Ovary (tissue), 7 donors: ENCODE measurements at regions not wholly inside any gene's neighbourhood (a gene's known extent, or its start where the extent isn't known, plus 50 kb on each side); places are given as distances from the start of the nearest gene placed in this dataset.

ENCODE experiments used
- DNase-seq, 5 donors: peaks; one replicate each; pipeline ENCODE4 v3.0.0-alpha.2; 2019 to 2020
- H3K27ac ChIP-seq, 2 donors: fragments of 200-600 bp; one replicate each; pipeline versions ENCODE4 v1.5.1 to v1.8.0; 2019 to 2022
- H3K27me3 ChIP-seq: fragments of 200-600 bp; one replicate; pipeline ENCODE4 v1.8.0; 2022
- H3K36me3 ChIP-seq: fragments of 200-600 bp; sonication (generic); one replicate; pipeline ENCODE4 v1.5.1; 2019
- H3K4me1 ChIP-seq: one replicate; pipeline ENCODE4 v1.8.1; 2013; ENCODE audit warnings: mild to moderate bottlenecking, moderate library complexity; ENCODE audit not compliant: insufficient read depth
- H3K4me3 ChIP-seq: fragments of 200-600 bp; sonication (generic); one replicate; pipeline ENCODE4 v1.5.1; 2017
- H3K9me3 ChIP-seq, 2 donors: fragments of 200-600 bp in 1 of 2; sonication (generic) in 1 of 2; one replicate each; pipeline versions ENCODE4 v1.5.1 to v1.8.1; 2013 to 2019; ENCODE audit warnings: mild to moderate bottlenecking in 1 of 2, moderate library complexity in 1 of 2
- EP300 ChIP-seq: sonication (generic); formaldehyde crosslinking; IDR thresholded peaks from one replicate; pipeline ENCODE4 v1.6.1; 2017; ENCODE audit warnings: antibody characterized with exemption
- POLR2A ChIP-seq: fragments of 450-650 bp; IDR thresholded peaks from one replicate; pipeline ENCODE4 v1.6.1; 2017; ENCODE audit warnings: antibody characterized with exemption, mild to moderate bottlenecking, moderate library complexity
- WGBS, 3 donors: extraction: QIAGEN DNeasy Blood & Tissue Kit in 1 of 3; methylation state at CpG; one replicate each; pipeline versions ENCODE4 v1.1.5 to v1.1.7; 2013 to 2017; 5-methylcytosine and 5-hydroxymethylcytosine counted together
- intact Hi-C, 4 donors: fragments of 100-400 bp; cut with DNase I; formaldehyde crosslinking; loops; one replicate each; pipeline versions ENCODE4 v1.11.0 to v1.15.1; 2022 to 2023
- TF ChIP-seq, protein P1 (sequence below), 3 donors: fragments of 450-650 bp in 2 of 3; fragments of 200-600 bp in 1 of 3; IDR thresholded peaks; one replicate each; pipeline versions ENCODE4 v1.5.1 to v1.8.0; 2016 to 2022; ENCODE audit warnings: antibody characterized with exemption in 3 of 3, mild to moderate bottlenecking in 1 of 3
- donor health status: DM: no; HTN: no; CAD: no; lungs with moderate emphysema.
- donor health status: DM: no; HTN: no; CAD: no.
- donor health status: Bipolar disorder and iron deficiency.
- donor health status: DM: no; HTN: no; CAD: no.
- donor health status: DM: yes; HTN: yes; CAD: no.

DNA sequence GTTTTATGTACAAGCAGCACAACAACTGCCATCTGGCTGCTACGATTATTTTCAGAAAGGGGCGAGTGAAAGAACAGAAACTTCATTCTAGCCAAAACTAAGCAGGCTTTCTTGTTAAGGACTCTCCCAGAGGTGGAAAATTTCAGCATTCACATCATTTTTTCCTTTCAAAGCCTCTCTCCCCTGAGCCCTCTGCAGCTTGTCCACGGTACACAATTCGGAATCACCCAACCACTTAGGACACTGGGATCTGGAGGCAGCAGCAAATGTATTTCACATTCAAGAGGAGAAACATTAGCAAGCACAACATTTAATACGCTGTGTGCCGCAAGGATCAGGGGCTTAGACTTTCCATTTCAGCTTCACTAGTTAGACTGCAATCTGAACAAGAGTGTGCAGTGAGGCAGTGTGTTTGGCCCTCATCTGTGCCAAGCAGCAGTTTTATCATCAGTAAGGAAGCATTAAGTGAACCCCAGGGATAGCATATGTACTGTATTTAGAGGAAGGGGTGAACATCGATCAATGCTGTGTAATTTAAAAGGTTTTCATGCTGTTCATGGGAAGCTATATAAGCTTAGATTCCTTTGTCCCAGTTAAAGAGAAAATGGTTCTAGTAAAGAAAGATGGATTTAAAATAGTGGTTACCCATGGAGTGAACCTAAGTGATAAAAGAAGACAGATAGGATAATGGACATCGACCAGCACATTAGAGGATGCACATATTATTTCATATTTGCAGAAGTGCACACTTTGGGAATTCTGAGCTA, 504.9 kb downstream of the TBL1XR1 start:
- H3K9me3 ChIP-seq: no peaks in the 10 kb centered on the region
- H3K36me3 ChIP-seq: no peaks in the 10 kb centered on the region
- H3K4me3 ChIP-seq: no peak overlapping the region
- H3K4me1 ChIP-seq: no peaks in the 10 kb centered on the region
- no peaks in the 10 kb centered on the region for H3K27me3 ChIP-seq
- no peak overlapping the region for H3K27ac ChIP-seq
- intact Hi-C loops: no loop called here
- no peak for DNase-seq
- WGBS, 3 donors: 66 to 72% (median 68%) methylated on average over 8 of the region's 8 CpGs
- TF ChIP-seq EP300 (no peak), POLR2A (no peak)
- TF ChIP-seq, protein P1, sequence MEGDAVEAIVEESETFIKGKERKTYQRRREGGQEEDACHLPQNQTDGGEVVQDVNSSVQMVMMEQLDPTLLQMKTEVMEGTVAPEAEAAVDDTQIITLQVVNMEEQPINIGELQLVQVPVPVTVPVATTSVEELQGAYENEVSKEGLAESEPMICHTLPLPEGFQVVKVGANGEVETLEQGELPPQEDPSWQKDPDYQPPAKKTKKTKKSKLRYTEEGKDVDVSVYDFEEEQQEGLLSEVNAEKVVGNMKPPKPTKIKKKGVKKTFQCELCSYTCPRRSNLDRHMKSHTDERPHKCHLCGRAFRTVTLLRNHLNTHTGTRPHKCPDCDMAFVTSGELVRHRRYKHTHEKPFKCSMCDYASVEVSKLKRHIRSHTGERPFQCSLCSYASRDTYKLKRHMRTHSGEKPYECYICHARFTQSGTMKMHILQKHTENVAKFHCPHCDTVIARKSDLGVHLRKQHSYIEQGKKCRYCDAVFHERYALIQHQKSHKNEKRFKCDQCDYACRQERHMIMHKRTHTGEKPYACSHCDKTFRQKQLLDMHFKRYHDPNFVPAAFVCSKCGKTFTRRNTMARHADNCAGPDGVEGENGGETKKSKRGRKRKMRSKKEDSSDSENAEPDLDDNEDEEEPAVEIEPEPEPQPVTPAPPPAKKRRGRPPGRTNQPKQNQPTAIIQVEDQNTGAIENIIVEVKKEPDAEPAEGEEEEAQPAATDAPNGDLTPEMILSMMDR (IDR thresholded peaks at IDR 0.05): no peak

DNA sequence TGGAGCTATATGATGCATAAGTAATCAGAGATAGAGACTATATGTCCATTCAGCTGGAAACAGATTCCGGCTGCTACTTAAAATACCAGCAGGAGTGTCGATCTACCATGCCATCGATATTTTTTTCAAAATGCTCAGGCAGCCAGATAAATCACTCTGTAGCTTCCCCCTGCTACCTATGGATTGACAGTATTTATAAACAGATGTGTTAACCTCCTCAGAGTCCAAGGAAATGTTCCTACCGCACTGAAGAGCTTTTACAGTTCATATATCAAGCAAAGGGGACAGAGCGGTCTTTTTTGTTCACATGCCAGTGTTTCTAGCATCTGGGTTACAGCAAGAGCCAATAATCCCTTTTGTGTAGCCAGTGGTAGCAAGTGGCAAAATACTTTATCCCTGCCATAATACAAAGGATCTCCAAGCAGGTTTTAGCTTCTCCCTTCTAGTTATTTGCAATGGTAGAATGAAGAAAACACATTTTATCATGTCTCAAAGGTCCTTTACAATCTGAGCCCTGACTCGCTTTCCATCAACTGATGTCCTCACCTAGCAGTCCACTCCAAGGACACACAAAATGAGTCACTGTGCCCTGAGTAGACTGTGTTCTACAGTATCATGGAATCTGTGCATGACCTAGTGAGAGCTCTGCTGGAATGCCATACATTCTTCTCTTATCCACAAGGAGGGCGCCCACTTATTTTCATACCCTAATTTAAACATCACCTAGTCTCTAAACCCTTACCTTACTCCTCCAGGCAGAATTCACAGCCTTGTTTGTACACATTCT, 507.0 kb downstream of the TBL1XR1 start:
- no peak for DNase-seq
- Histone ChIP-seq H3K27me3 (no peaks in the 10 kb centered on the region), H3K4me1 (no peaks in the 10 kb centered on the region), H3K4me3 (no peak overlapping the region), H3K27ac (no peak overlapping the region), H3K36me3 (no peaks in the 10 kb centered on the region), H3K9me3 (no peaks in the 10 kb centered on the region)
- WGBS, 3 donors: 61 to 70% (median 63%) methylated on average over 7 of the region's 7 CpGs
- intact Hi-C loops: no loop called here
- TF ChIP-seq, protein P1 (IDR thresholded peaks at IDR 0.05): no peak
- TF ChIP-seq EP300 (no peak), POLR2A (no peak)

DNA sequence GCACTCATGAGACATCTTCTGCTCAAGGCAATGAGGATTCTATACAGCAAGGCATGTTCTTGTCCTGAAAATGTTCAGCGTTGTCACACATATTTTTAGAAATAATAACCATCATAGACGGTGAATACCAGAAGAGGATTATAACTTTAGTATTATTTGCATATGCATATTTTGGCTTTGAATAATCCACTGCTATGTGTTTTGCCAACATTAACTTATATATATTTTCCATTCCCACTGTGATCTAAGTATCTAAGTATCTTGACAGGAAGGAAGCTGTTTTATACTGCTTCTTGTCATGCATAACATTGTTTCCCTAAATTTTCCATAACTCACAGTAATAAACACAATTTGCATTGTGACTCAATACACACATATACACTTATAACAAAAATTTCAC, 509.5 kb downstream of the TBL1XR1 start:
- no peaks in the 10 kb centered on the region for H3K4me1 ChIP-seq
- H3K4me3 ChIP-seq: no peak overlapping the region
- no peaks in the 10 kb centered on the region for H3K36me3 ChIP-seq
- H3K27me3 ChIP-seq: no peaks in the 10 kb centered on the region
- WGBS, 3 donors: 89 to 90% (median 90%) methylated on average over 2 of the region's 2 CpGs
- no peak overlapping the region for H3K27ac ChIP-seq
- intact Hi-C loops: no loop called here
- no peak for TF ChIP-seq EP300
- TF ChIP-seq, protein P1 (IDR thresholded peaks at IDR 0.05): no peak
- no peaks in the 10 kb centered on the region for H3K9me3 ChIP-seq
- no peak for DNase-seq

DNA sequence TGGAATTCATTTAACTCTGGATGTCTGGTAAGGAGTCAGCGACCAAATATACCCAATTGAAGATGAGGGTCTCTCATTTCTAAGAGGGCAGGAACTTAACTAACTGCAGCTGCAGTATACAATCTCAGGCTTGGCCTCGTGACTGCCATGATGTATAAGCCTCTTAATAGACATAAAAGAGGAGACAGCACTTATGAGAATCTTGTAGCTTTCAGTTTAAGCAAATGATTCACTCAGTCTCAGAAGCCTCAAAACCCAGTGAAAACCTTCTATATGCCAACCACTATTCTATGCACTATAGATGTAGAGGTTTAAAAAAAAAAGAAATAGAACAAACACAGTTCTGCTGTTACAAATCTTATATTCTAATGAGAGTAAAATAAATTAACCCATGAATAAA, 513.9 kb downstream of the TBL1XR1 start:
- intact Hi-C loops: no loop called here
- DNase-seq: no peak
- Histone ChIP-seq H3K27me3 (no peaks in the 10 kb centered on the region), H3K4me1 (no peaks in the 10 kb centered on the region), H3K9me3 (no peaks in the 10 kb centered on the region), H3K36me3 (no peaks in the 10 kb centered on the region), H3K27ac (no peak overlapping the region), H3K4me3 (no peak overlapping the region)
- 81 to 85% (median 82%) methylated on average over 2 of the region's 2 CpGs for WGBS, 3 donors
- TF ChIP-seq, protein P1 (IDR thresholded peaks at IDR 0.05): no peak
- TF ChIP-seq EP300 (no peak), POLR2A (no peak)
